Stimulated activated CD4-positive, alpha-beta T cell treated with anti-CD3 and anti-CD28 coated beads, Interleukin-4, amount 100 ng/mL, for 48 hours (primary cell): ENCODE measurements at regions not wholly inside any gene's neighbourhood (a gene's known extent, or its start where the extent isn't known, plus 50 kb on each side); places are given as distances from the start of the nearest gene placed in this dataset.

Experiments used
- DNase-seq, 2 donors: peaks; one replicate each; pipeline ENCODE4 v3.0.0-alpha.2; 2020; ENCODE audit warnings: low read depth in 2 of 2

- no peak for DNase-seq
Measured at GRCh38 chr5:168153876-168154270, 137.6 kb upstream of the WWC1 start.

DNA sequence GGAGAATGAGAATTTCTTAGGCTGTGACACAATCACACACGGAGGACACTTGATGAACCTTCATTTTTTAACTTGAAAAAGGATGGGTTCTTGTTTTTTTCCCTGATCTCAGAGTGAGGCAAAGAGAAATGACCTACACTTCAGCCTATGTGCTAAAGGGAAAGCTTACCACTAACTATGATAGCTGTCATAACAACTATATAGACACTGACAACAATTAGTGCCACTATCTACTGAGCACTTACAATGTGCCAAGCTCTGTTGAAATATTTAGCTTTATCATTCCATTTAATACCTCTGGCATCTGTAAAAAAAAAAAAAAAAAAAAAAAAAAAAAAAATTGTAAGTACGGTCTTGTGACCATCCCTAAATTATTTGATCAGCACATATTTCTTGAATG is 135.9 kb upstream of the WWC1 start:
- no peak for DNase-seq

DNA sequence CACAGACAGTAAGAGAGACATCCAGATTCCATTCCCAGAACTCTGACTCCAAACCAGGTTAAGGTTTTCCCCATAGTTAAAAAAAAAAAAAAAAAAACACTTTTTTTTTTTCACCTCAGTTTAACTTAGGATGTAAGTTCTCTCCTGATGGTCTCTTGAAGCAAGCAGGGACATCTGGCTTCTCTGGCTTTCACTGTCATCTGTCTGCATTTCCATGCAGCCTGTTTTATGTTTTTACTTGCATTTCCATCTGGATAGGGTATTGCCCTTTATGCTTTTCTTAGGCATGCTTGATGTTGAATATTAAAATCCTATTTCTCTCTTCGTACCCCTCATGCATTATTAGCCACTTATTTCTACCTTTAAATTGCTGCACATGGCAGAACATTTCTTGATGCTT is 135.3 kb upstream of the WWC1 start:
- DNase-seq, result no peak

GRCh38 chr5:168157141-168157540 is 134.3 kb upstream of the WWC1 start:
- no peak for DNase-seq

- DNase-seq, result no peak
Measured at GRCh38 chr5:168159425-168159824, 132.0 kb upstream of the WWC1 start.

GRCh38 chr5:168162464-168162863 is 129.0 kb upstream of the WWC1 start:
- DNase-seq, result no peak

- DNase-seq, result no peak
Measured at GRCh38 chr5:168163966-168164365, 127.5 kb upstream of the WWC1 start.

- DNase-seq, result no peak
Measured at GRCh38 chr5:168165221-168165914, 126.1 kb upstream of the WWC1 start.

DNA sequence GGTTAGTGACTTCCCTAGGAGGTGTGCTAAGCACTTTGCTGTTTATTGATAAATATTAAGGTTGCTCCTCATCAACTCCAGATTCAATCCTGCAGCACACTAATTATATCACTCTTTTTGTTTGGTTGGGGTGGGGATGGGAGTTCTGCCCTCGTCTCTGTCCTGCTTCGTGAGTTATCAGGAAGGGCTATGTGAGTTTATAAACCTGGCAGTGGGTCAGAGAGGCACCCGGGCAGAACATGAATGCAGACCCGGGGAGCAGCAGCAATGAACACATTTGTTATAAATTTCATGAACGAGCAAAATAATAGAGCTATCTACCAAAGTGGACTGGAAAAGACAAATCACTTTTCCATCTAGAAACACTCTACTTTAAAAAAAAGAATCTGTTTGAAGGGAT is 125.5 kb upstream of the WWC1 start:
- DNase-seq, result no peak

DNA sequence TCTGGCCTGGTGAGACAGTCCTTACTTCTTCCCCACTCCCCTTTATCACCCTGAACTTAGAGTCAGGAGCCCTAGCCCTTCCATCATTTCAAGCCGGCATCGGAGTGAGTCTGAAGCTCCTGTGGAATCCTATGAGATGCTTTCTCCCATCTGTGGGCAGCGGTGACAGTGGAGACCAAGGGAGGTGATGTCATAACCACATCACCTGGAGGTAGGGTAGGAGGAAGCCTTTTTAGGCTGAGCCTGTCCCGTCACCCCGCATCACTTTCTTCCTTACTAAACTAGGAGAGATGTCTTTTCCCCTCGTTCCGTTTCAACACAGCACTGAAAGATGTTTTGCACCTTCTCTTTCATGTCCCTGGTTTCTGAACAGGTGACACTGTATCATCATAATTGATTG is 124.1 kb upstream of the WWC1 start:
- DNase-seq, result no peak

DNA sequence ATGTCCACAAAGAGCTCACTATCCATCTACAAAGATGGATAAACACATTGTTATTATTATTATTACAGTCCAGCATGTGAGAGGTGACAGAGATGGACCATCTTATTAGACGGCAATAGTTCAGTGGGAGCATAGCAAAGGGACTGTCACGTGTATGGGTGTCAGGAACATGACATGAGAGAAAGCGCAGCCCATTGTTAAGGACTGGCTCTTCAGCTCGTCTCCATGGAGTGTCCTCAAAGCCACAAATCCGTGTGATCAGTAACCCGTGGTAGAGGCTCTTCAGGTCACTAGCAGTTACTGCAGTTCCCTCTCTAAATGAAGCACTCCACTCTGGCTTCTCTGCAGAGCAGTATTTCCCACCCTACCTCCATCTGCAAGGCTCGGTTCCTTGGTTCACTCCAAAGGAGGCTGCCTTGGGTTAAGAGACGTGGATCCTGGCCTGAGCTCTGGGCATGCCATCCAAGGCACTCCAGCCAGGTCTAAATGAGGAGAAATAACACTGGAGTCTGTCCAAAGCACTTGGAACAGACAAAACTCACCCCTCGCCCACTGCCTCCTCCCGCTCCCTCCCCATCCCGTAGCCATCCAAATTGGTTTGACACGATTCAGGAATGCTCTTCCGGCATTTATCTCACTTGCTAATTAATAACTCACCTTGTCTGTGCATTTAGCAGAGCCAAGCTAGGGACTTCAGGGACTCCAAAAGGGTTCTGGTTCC is 122.3 kb upstream of the WWC1 start:
- DNase-seq, result no peak

DNA sequence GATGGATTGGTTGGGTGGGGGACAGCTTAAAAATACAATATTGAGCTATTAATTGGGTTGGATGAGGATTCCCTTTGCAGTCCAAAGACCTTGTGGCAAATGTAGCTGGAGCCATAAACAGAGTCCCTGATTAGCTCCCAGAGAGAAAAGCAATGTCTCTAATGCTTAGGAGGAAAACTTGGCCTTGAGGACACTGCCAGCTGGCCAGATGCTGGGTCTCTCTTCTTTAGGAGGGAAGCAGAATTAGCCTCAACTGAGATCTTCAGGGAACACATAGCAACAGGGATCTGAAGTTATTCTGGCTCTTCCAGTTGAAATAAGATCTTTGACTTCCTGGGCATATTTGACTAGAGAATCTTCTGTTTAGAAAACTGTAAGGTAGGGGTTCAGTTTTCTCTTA is 121.7 kb upstream of the WWC1 start:
- DNase-seq, result no peak

DNA sequence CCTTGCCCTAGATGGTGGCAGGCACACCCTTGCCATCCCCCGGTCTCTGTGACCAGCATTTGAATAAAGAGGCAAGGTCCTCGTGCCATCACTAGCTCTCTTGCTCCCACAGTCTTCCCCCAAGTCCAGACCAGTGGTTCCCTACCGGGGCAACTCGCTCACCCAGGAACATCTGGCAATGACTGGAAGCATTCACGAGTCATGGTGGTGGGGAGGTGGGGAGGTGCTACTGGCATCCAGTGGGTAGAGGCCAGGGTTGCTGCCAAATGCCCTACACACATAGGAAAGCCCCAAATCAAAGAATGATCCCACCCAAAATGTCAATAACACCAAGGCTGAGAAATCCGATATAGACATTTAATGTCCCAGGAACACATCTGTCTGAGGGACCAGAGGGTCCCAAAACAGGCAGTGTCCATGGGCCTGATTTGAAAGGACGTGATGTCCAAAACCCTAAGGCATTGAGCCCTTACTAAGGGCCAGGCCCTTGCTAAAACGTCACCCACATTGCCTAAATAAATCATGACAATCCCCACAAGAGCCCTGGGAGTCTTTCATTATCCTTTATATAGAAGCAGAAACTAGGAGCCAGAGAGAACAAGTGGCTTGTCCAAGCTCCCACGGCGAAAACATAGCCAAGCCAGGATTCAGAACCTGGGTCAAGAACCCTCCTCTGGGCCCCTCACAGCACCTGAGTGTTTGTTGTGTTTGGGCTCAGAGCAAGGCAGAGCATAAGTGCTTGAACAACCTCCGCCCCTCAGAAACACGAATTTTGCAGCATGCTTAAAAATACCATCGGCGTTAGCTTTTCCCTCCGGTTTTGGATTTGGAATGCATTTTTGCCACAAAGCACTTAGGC is 119.3 kb upstream of the WWC1 start:
- DNase-seq, result no peak

- DNase-seq, result no peak
Measured at GRCh38 chr5:168172760-168173223, 118.7 kb upstream of the WWC1 start.

DNA sequence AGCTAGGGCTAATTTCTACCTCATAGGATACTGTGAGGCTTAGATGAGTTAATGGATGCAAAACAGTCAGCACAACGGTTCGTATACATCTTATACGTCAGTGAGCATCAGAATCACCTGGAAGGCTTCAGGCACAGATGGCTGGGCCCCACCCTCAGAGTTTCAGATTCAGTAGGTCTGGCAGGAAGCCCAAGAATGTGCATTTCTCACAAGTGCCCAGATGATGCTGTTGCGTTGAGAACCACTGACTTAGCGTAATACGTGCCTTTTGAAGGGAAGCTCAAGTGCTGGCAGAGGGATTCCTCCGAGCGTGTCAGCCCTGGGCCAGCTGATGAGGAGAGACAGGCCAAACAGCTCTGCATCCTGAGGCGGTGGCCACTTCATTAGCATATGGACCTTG is 117.1 kb upstream of the WWC1 start:
- DNase-seq, result no peak

DNA sequence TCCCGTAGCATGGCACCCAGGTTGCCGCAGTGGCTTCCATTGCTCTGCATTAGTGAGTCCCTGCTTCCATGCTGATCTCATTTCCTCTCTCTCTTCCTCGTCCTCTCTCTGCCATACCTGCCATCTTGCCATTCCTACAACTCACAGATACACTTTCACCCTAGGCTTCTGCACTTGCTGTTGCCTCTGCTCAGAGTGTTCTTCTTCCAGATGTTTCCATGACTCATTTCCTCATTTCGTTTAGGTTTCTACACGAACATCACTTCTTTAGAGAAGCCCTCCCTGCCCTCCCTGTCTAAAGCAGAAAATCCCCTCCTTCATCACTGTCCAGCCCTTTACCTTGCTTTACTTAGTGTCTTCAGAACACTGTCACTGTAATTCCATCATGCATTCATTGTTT is 115.2 kb upstream of the WWC1 start:
- DNase-seq, result no peak

DNA sequence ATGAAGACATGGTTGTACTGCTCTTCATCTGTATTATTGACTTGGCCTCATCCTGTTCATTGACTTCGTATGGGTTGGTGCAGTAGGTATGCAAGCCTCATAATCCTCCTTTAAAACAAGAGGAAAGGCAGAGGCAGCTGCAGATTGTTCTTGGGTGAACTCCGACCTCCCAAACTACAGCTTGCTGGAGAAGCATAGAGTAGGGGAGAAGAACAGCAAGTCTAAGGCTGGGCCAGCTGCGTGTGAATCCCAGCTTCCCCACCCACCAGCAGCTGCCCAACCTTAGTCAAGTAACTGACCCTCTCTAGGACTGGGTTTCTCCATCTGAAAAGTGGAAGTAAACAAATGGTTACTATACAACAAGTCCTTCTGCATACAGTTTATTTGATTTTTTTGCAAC is 114.5 kb upstream of the WWC1 start:
- no peak for DNase-seq

DNA sequence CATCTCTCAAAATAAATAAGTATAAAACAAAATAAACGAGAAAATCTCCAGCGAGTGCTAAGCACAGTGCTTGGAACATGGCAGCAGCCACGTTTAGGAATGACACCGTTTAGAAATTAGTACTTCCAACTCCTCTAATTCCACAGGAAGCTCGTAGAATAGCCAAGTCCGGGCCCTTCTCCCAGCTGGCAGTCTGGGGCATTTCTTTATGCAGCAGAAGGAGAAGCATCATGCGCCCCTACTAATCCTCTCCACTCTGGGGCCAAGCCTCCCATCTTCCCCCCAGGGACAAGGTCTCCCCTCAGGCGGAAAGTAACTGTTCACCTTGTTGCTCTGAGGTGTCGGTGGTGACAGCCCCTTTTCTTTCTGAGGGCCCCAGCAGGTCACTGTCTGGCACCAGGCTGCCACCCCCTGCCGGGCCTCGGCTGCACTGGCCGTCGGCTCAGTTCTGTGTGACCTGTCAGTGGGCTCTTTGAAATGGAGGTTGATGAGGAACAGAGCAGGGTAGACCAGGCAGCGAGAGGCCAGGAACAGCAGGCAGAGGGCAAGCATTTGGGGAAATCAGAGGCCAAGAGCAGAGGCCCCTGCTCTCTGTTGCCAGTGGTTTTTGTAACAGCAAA is 113.5 kb upstream of the WWC1 start:
- no peak for DNase-seq

DNA sequence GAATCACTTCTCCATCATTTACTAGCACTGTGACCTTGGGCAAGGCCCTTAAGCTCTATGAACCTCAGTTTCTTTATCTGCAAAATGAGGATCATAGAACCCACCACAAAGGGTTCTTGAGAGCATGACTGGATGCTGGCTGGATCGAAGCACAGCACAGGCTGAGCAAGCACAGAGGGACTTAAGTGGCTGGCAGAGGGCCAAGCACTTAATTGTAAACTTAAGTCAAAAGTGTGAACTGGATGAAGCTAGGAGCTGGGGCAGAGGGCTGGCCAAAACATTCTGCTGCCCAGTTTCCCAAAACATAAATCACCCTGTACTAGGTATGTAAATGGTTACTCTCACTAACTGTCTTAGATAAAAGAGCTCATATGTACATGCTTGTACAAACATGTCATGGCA is 112.3 kb upstream of the WWC1 start:
- DNase-seq, result no peak

- no peak for DNase-seq
Measured at GRCh38 chr5:168182269-168182668, 109.2 kb upstream of the WWC1 start.

DNA sequence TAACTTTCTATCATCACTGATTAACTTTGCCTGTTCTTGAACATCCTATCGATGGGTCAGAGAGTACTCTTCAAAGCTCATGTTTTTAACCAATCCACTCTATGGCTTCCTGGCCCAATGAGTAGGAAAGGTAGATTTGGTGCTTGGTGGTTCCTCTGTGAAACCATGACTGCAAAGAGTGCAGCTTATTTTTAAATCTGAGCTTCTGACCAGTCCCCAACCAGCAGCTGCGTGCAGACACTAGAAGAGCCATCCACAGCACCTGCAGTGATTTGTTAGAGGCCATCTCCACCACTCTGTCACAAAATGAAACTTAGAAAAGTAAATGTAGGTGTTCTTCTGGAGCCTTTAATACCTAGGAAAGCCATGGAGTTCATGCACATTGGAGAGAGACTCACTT is 107.3 kb upstream of the WWC1 start:
- DNase-seq, result no peak
